Neural cell (in vitro differentiated cells): ENCODE measurements at regions not wholly inside any gene's neighbourhood (a gene's known extent, or its start where the extent isn't known, plus 50 kb on each side); places are given as distances from the start of the nearest gene placed in this dataset.

Experiments used
- H2AFZ ChIP-seq: fragments of 200-600, 300-800 bp; sonication (generic), shearing (Covaris generic); 2 replicates; pipeline ENCODE4 v1.6.0; 2014; ENCODE audit warnings: low read depth, mild to moderate bottlenecking, antibody characterized with exemption, low read length, moderate library complexity
- H3F3A ChIP-seq: fragments of 200-600 bp; shearing (Covaris generic); 2 replicates; pipeline ENCODE4 v1.6.1; 2016; ENCODE audit warnings: mild to moderate bottlenecking, moderate library complexity, mixed read lengths, antibody characterized with exemption, low read length; ENCODE audit not compliant: insufficient read depth, poor library complexity, severe bottlenecking
- H3K27ac ChIP-seq: fragments of 200-600, 300-800 bp; sonication (generic), shearing (Covaris generic); 2 replicates; pipeline ENCODE4 v1.5.1; 2014; ENCODE audit warnings: mild to moderate bottlenecking, low read length, moderate library complexity
- H3K27me3 ChIP-seq: fragments of 300-800, 200-600 bp; sonication (generic), shearing (Covaris generic); 2 replicates; pipeline ENCODE4 v1.6.0; 2014; ENCODE audit warnings: mild to moderate bottlenecking, low read depth, low read length, moderate library complexity; ENCODE audit not compliant: insufficient read depth
- H3K36me3 ChIP-seq: fragments of 300-800, 200-600 bp; sonication (generic), shearing (Covaris generic); 2 replicates; pipeline ENCODE4 v1.5.1; 2014; ENCODE audit warnings: mild to moderate bottlenecking, antibody characterized with exemption, low read length, moderate library complexity; ENCODE audit not compliant: insufficient read depth
- H3K4me2 ChIP-seq: fragments of 300-800, 200-600 bp; sonication (generic), shearing (Covaris generic); 2 replicates; pipeline ENCODE4 v1.6.0; 2014; ENCODE audit warnings: mild to moderate bottlenecking, low read length
- H3K4me3 ChIP-seq: fragments of 300-800, 200-600 bp; sonication (generic), shearing (Covaris generic); 2 replicates; pipeline ENCODE4 v1.5.1; 2014; ENCODE audit warnings: mild to moderate bottlenecking, low read length, moderate library complexity
- H3K79me2 ChIP-seq: fragments of 200-600 bp; shearing (Covaris generic); replicated peaks from 2 replicates; pipeline ENCODE4 v1.6.0; 2014; ENCODE audit warnings: mild to moderate bottlenecking, low read length, moderate library complexity; ENCODE audit not compliant: insufficient read depth
- H3K9ac ChIP-seq: fragments of 300-800, 200-600 bp; sonication (generic), shearing (Covaris generic); 2 replicates; pipeline ENCODE4 v1.6.1; 2016; ENCODE audit warnings: mild to moderate bottlenecking, low read length, mixed read lengths
- H3K9me2 ChIP-seq: fragments of 200-600 bp; shearing (Covaris generic); 2 replicates; pipeline ENCODE4 v1.6.1; 2016; ENCODE audit warnings: mild to moderate bottlenecking, low read length, mixed read lengths; ENCODE audit not compliant: insufficient read depth
- H3K9me3 ChIP-seq: fragments of 200-600, 300-800 bp; sonication (generic), shearing (Covaris generic); 2 replicates; pipeline ENCODE4 v1.6.1; 2016; ENCODE audit warnings: mild to moderate bottlenecking, mixed run types, low read length, moderate library complexity, mixed read lengths
- H4K20me1 ChIP-seq: fragments of 200-600 bp; shearing (Covaris generic); 2 replicates; pipeline ENCODE4 v1.6.1; 2016; ENCODE audit warnings: mild to moderate bottlenecking, mixed run types; ENCODE audit not compliant: insufficient read depth
- CTCF ChIP-seq: fragments of 450-650 bp; IDR thresholded peaks from 2 replicates; pipeline ENCODE4 v1.5.1; 2014; ENCODE audit warnings: antibody characterized with exemption, mild to moderate bottlenecking, moderate library complexity; ENCODE audit not compliant: poor library complexity, severe bottlenecking
- EZH2 ChIP-seq: fragments of 200-600, 300-800 bp; shearing (Covaris generic), sonication (generic); IDR thresholded peaks from 2 replicates; pipeline ENCODE4 v1.6.1; 2014; ENCODE audit warnings: antibody characterized with exemption, low read length, borderline replicate concordance, mild to moderate bottlenecking; ENCODE audit not compliant: insufficient read depth, poor library complexity, severe bottlenecking
- MXI1 ChIP-seq: fragments of 450-650 bp; conservative IDR thresholded peaks from 2 replicates; pipeline ENCODE4 v1.6.1; 2014; ENCODE audit warnings: antibody characterized with exemption, mild to moderate bottlenecking; ENCODE audit not compliant: poor library complexity, severe bottlenecking
- POLR2AphosphoS5 ChIP-seq: IDR thresholded peaks from 2 replicates; pipeline ENCODE4 v1.6.1; 2012
- RAD21 ChIP-seq: fragments of 450-650 bp; conservative IDR thresholded peaks from 2 replicates; pipeline ENCODE4 v1.6.1; 2014; ENCODE audit warnings: antibody characterized with exemption, mild to moderate bottlenecking, moderate library complexity
- REST ChIP-seq: IDR thresholded peaks from 2 replicates; pipeline ENCODE4 v1.6.1; 2012; ENCODE audit warnings: borderline replicate concordance
- SMC3 ChIP-seq: fragments of 450-650 bp; conservative IDR thresholded peaks from 2 replicates; pipeline ENCODE4 v1.6.1; 2014; ENCODE audit warnings: antibody characterized with exemption, mild to moderate bottlenecking, moderate library complexity; ENCODE audit not compliant: poor library complexity
- TAF1 ChIP-seq: IDR thresholded peaks from 2 replicates; pipeline ENCODE4 v1.6.1; 2012; ENCODE audit warnings: low read depth

- Histone ChIP-seq H3K27ac (no peak overlapping the region), H2AFZ (no peak overlapping the region), H3K79me2 (no peaks in the 10 kb centered on the region), H3K4me2 (no peak overlapping the region), H3F3A (no peaks in the 10 kb centered on the region), H3K9ac (no peak overlapping the region), H3K4me3 (no peak overlapping the region), H3K36me3 (no peaks in the 10 kb centered on the region), H4K20me1 (no peaks in the 10 kb centered on the region), H3K9me2 (no peaks in the 10 kb centered on the region), H3K9me3 (no peaks in the 10 kb centered on the region), H3K27me3 (no peaks in the 10 kb centered on the region)
- no peak for TF ChIP-seq CTCF
These were observed 239.9 kb upstream of the SLC10A2 start for GRCh38 chr13:103306163-103306562.

- Histone ChIP-seq H3K27ac (no peak overlapping the region), H3K9me2 (no peaks in the 10 kb centered on the region), H4K20me1 (no peaks in the 10 kb centered on the region), H2AFZ (no peak overlapping the region), H3K27me3 (no peaks in the 10 kb centered on the region), H3K79me2 (no peaks in the 10 kb centered on the region), H3K36me3 (no peaks in the 10 kb centered on the region), H3F3A (no peaks in the 10 kb centered on the region), H3K4me2 (no peak overlapping the region), H3K4me3 (no peak overlapping the region), H3K9ac (no peak overlapping the region), H3K9me3 (no peaks in the 10 kb centered on the region)
- no peak for TF ChIP-seq TAF1
- TF ChIP-seq RAD21: no peak
- TF ChIP-seq REST: no peak
- TF ChIP-seq MXI1: no peak
- no peak for TF ChIP-seq CTCF
These were observed 236.9 kb upstream of the SLC10A2 start for GRCh38 chr13:103303078-103303651.

- H3K9me2 ChIP-seq: no peaks in the 10 kb centered on the region
- no peaks in the 10 kb centered on the region for H3K36me3 ChIP-seq
- H3K27ac ChIP-seq: no peak overlapping the region
- no peak for TF ChIP-seq TAF1
- TF ChIP-seq CTCF: no peak
- no peak for TF ChIP-seq REST
- no peak for TF ChIP-seq POLR2AphosphoS5
- TF ChIP-seq EZH2: no peak
- no peak for TF ChIP-seq SMC3
- TF ChIP-seq RAD21: no peak
- no peak for TF ChIP-seq MXI1
These were observed 236.5 kb upstream of the SLC10A2 start for GRCh38 chr13:103302676-103303075.

More at GRCh38 chr13:103302676-103303075, 236.5 kb upstream of the SLC10A2 start:
- H2AFZ ChIP-seq: no peak overlapping the region
- H3K27me3 ChIP-seq: no peaks in the 10 kb centered on the region
- no peaks in the 10 kb centered on the region for H3K9me3 ChIP-seq
- no peaks in the 10 kb centered on the region for H3F3A ChIP-seq
- no peaks in the 10 kb centered on the region for H3K79me2 ChIP-seq
- no peaks in the 10 kb centered on the region for H4K20me1 ChIP-seq
- no peak overlapping the region for H3K4me3 ChIP-seq
- no peak overlapping the region for H3K9ac ChIP-seq
- no peak overlapping the region for H3K4me2 ChIP-seq
